ENCODE measurements at regions not wholly inside any gene's neighbourhood (a gene's known extent, or its start where the extent isn't known, plus 50 kb on each side); places are given as distances from the start of the nearest gene placed in this dataset.

DNA sequence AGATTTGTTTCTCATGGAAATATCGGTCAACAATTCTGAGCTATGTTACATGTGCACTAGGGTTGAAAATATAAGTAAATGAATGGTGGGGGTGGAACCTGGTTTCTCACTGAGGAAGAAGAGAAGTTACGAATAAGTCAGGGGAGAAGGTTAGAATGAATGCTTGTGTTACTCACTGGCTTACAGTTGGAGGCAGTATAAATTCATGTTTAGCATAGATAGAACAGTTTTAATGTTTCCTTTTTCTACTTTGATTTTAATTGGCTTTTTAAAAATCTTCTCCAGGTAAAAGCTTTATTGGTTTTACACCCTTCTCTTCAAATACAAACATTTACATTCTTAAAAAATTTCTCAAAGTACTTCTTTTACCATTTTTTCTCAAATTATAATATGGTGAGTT, 1113.7 kb downstream of the CDH11 start:
- DNase-seq = no peak

DNA sequence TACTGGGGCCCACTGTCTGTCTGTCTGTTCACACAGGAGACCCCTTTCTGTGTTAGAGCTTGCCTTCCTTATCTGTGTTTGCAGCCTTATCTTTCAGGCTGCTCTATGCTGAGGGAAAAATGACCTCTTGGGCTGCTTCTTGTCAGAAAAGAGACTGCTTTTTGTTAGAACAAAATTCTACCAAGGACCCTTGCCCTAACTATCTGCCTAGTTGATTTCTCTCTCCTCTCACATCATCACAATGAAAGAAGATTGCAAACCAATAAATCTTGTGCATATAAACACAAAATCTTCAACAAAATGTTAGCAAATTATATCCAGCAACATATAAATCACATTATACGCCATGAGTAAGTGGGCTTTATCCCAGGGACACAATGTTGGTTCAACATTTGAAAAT, 1117.7 kb downstream of the CDH11 start:
- no peak for DNase-seq

DNA sequence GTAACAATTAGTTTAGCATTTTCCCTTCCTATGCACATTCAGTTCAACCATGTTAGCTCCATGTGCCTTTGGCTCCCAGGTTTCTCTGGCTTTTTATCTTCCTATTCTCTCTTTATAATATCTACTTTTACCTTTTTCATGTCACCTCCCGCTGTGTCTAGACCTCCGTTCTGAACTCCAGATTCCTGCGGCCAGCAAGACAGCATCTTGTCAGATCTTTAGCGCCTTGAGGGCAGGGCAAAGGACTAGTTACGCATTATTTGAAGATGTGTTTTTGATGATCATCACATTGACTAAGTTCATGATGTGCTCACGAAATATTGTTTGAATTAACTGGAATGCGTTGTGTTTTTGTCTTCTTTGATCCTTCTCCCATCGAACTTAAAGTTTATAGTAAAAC, 1126.8 kb downstream of the CDH11 start:
- DNase-seq = no peak

DNA sequence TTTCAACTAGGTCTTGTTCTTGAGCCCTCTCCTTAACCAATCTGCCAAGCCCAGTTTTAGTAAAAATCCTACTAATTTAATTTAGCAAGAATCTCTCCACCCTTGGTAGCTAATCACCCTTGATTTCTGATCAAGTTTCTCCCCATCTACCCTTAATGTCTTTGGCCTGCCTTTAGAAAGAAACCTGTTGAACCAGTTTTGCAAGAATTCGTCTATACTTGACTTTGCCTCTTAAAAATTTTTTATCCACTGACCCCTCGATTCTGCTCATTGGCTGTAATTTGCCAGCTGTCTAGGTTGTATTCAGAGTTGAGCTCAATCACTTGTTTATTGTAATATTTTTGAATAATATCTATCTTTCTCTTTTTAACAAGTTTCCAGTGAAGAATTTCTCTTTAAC, 1138.5 kb downstream of the CDH11 start:
- peak; percentile 66 for DNase-seq

DNA sequence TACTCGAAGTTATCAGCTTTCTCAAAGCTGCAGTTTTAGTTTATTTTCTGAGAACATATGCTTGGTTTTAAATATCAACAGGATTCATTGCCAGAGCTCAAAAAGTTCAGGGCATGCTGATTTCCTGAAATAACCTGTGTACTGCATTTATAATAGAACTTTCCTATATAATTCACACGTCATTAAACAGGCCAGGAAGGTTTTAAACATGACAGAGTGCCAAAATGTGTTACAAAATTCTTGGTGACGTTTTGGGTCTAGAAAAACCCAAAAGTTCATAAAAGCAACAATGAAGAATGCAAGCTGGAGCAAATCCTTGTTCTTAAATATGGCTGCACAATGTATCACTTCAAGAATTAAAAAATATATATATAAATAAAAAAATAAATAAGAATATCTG, 1139.1 kb downstream of the CDH11 start:
- no peak for DNase-seq

DNA sequence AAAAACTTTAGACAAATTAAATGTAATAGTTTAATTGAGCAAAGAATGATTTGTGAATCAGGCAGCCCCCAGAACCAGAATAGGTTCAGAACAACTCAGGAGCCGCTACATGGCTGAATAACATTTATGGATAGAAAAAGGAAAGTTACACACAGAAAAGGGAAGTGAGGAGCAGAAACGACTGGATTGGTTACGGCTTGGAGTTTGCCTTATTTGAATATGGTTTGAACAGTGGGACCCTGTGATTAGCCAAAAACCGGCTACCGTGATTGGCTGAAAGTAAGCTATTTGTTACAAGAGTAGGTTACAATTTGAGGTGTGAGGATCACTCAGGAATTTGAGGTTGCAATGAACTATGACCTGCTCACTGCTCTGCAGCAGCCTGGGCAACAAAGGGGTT, 1139.8 kb downstream of the CDH11 start:
- DNase-seq = no peak

DNA sequence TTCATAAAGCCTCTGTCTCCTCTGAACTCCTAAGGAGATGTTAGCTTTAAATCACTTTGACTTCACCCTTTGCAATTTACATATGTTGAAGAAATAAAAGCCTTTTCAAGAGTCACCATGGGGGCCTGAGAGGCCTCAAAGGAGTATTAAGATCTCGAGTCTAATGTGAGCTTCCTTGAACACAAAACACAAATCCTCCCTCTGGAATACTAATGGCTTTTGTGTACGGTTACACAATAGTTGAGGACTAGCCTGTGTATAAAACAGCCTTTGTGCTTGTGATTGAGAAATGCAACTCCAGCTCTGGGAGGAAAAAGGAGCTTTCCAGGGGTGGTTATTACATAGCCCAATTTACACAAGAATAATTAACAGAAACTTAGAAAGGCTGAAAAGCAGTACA, 1140.2 kb downstream of the CDH11 start:
- DNase-seq = no peak

DNA sequence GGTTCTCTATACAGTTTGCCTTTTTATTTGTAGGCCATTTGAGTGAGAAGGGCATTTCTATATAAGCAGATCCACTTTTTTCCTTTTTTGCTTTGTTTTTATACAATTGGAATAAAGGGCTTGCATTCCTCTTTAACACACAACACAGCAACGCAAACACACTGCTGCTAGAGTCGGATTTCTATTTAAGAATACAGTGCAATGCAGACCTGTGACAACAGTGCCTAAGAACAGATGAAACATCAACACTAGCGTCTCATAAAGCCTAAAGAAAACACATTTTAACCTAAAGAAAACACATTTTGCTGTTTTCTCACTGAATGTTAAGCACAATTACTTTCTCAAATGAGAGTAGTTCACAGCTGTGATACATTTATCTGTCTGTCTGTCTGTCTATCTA, 1141.1 kb downstream of the CDH11 start:
- DNase-seq = no peak

DNA sequence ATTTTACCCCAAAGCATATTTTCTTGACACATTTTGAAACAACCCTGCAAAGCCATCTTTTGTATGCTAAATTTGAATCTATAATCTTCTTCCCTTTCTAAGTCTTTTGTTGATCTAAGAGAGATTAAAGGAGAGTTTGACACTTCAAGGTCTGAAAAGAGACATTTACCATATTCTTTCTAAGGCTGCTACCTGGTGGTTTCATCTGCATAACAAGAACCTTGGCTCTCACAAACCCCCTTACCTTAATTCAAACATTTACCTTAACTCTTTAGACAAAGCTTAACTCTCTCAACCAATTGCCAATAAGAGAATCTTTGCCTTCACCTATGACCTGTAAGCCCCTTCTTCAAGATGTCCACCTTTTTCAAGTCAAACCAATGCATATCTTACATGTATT, 1143.6 kb downstream of the CDH11 start:
- no peak for DNase-seq

DNA sequence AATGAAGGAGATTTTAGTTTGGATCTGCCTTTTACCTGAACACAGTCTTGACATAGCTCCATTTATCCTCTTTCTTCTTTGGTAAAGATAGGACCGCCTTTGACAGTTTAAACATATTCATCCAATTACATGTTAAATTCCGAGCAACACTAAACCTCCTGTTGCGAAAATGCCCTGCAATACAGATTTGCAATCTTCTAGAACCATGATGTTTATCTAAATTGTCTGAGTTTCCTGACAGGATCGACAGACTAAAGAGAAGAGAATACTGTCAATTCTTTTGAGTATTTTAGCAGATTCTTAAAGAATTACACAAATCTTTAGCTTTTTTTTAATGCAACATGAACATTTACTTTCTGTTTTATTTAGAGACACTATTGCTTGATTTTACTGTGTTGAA, 1145.5 kb downstream of the CDH11 start:
- DNase-seq = no peak

DNA sequence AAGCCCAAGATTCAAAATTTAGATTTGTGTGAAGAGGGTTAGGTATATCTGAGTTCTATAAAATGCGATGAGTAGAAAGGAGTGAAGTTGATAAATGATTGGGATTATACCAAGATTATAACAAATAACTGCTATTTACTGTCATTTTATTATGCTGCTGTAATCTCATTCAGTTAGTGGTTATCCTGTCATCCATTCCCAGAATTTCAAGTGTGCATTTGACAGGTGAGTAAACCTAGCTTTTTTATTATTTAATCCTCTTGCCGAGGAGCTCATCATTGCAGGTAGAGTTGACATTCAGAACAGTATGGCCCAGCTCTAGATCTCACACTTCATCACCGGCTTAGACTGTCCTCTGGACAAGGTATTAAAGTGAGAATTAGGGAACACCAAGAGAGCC, 1146.2 kb downstream of the CDH11 start:
- no peak for DNase-seq

DNA sequence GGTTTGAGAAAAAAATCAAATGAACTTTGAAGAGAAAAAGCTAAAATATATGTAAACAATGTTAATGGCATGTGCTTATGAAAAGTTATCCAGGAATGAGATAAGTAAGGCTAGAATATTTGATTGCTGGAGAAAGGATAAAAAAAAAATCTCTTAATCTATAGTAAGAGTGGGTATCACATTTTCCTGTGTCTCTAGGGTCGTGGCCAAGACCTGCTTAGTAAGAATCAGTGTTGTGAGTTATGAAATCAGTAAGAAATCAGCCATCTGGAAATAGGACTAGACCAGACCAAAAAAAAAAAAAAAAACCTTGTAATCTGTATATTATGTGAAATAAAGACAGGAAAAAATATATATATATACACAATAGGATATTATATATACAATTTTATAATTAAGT, 1153.9 kb downstream of the CDH11 start:
- DNase-seq = no peak

DNA sequence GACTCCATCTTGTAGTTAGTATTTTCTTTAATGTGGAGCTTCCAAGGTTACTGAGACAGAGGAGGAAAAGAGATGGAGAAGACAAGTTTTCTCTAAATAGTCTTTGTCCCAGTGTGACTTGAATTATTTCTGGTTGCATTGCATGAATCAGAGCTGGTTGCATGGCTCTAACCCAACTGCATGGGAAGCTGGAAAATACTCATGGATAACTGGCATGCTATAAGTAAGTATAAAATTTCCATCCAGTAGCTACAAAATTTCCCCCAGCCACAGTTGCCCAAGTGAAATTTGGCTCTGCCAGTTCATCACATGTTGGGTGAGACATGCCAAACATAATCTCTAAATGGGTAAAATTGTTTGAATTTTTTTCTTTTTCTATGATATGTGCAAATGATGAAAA, 1161.5 kb downstream of the CDH11 start:
- no peak for DNase-seq

DNA sequence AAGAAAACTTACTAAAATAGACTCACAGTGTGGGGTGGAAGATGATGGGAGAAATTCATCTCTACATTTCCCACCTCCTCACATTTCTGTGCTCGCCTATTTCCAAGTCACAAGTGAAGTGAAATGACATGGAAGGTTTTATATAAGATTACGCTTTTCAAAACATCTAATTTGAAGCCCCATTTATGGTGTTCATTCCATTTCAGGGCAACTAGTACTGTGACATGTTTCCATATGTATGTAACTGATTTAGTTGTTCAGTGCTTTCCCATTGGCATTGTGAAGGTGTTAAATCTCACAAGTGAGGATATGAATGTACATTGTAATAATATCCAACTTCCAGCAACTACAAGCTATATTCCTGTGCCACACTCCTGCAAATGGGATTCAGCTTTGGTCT, 1174.8 kb downstream of the CDH11 start:
- no peak for DNase-seq

DNA sequence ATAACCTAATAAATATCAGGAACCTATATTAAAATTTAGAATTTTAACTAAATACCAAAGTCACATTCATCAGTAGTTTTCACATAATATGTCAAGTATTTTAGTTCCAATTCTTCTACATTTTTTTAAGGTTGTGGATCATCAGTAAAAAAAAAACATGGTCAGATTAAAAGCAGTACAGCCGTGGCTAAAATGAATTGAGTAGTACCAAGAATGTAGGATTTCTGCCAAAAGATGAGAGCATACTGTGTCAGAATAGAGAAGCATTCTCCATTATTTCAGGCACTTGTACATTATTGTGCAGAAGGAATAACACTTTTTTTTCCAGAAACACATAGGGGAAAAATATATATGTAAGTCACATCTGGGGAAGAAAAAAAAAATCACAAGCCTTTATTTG, 1176.1 kb downstream of the CDH11 start:
- DNase-seq = no peak

DNA sequence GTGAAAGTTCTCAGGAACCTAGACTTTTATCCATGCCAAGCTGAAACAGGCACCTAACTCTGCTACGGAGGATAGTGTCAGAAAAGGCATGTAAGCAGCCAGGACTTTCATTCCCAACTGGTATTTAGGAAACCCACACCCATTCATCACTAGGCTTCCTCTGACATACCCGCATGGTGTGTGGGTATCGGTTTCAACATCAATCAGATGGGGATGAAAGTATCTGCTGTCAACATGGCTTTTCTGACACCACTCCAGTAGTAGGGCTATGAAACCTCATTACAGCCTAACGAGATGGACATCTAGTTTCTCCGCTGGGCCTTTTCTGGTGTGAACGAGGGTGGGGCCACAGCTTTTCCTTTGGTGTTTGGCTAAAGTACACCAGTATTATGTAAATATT, 1178.3 kb downstream of the CDH11 start:
- no peak for DNase-seq

DNA sequence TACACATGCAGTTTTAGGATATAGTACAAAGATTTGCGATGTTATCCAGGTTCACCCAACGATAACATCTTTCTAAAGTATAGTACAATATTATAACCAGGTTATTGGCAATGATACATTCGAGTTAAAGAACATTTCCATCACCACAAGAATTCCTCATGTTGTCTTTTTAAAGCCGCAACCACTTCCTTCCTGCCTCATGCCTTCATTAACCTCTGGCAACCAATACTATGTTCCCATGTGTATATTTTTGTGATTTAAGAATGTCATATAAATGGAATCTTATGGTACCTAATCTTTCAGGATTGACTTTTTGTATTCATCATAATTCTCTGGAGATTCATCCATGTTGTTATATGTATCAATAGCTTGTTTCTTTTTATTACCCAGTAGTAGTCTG, 1183.2 kb downstream of the CDH11 start:
- DNase-seq = no peak

DNA sequence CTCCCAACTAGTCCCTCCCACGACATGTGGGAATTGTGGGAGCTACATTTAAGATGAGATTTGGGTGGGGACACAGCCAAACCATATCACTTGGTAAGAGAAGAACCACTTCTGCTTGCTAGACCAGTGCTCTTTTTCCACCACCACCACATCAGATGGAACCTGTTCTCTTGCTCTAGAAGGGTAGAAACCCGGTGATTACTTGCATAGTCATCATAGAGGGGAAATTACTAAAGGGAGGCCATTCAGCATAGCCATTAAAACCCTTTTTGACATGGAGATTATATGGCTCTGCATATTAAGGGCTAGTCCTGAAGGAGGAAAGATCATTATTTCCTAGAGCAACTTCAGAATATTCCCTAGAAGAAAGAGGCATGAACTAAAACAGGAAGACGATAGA, 1188.0 kb downstream of the CDH11 start:
- DNase-seq = no peak

DNA sequence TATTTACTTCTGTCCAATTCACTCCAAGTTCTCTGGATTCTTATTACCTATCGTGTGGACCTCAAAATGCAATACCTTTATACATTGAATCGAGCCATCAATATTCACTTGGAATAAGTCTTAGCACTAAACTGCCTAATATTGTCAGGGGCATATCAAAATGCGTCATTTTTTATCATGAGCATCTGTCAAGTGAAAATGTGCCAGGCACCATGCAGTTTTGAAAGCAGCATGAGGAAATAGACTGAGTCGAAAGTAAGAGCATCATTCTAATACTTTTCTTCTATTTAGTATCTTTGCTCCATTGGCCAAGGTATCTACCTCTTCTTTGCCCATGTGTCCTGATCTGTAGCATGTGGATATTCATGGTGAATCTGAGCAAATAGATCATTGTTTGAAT, 1193.4 kb downstream of the CDH11 start:
- DNase-seq = no peak

DNA sequence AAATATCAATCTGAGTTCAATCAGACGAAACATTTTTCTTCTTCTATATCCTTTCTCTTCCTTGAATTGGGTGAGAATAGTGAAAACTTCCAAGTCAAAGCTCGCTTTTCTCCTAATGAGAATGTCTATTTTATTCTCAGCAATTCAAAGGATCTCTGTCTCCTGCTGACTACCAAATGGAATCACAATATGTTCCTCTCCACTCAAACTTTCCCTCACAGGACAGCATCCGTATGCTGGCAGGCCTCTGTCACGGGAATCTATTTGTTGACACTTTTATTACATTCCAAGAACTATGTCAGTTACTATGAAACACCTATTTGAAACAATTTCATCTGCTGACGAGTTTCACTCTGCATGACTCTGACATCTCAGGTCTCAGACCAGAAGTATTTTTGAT, 1196.6 kb downstream of the CDH11 start:
- no peak for DNase-seq

DNA sequence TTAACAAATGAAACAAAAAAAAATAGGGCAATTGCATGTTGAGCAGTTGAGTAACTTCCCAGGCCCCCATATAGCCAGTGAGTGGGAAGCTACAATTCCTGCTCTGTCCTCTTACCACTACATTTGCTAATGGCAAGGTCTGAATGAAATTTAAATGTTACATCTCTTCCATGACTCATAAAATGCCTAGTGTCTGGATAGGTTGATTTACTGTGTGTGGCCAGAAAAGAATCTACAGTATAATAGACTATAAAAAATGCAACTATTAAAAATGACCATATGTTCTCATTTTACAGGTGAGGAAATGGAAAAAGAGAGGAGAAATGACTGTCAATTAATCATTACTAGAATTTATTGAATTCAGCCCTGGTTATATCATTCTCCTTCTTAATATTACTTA, 1199.3 kb downstream of the CDH11 start:
- DNase-seq = no peak

DNA sequence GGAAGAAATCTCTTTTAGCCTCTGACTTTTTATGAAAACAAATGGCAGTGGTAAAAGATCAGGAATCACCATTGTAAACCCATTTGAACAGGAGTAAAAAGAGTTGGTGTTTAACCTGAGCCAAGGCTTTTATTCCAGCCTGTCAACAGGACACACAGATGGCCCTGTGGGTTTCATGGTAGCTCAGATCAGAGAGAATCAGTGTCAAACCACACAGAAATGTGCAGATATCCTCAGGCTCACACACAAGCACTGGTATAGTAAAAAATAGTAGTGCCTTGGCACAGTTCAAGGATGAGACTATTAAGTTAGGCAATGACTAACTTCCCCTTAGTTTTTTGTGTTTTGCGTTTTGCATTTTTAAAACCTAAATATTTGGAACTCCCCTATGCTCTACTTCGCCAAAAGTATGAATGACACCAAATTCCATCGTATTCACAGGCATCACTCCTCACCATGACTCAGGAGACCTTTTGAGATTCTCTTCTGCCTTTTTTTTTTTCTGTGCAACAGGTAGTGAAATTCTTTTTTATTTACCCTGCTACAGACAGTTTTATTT, 1200.0 kb downstream of the CDH11 start:
- no peak for DNase-seq

DNA sequence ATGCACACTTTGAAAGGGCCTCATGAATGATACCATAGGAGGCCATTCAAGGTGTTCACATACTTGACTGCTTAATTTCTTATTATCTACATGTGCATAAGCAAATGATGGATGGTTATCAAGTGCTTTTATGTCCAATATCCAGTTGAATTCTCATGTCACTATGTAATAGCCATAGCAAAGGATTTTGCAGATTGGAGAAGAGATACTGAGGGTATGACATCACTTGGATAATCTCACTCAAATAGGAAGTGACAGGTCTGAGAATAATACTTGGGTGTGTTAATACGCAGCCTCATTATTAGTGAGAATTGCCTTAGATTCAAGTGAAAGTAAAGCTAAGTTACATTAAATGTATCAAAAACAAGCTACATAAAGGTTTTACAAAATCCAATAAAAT, 1208.6 kb downstream of the CDH11 start:
- DNase-seq = no peak

DNA sequence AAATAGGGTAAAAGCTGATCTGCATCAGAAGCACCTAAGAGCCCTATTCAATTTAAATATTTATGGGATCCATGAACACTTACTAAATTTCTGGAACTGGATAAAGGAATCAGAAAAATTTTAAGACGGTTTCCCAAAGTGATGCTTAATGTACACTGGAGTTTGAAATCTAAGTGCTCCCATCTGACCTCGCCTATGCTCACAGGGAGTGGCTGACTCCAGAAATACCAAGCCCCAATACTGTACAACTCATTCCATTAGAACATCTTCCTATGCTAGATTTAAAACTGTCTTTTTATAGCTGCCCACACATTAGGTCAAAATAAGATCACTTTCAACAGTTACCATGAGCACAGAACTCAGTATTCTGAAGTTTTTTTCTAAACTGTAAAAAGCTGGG, 1214.6 kb downstream of the CDH11 start:
- DNase-seq = no peak

DNA sequence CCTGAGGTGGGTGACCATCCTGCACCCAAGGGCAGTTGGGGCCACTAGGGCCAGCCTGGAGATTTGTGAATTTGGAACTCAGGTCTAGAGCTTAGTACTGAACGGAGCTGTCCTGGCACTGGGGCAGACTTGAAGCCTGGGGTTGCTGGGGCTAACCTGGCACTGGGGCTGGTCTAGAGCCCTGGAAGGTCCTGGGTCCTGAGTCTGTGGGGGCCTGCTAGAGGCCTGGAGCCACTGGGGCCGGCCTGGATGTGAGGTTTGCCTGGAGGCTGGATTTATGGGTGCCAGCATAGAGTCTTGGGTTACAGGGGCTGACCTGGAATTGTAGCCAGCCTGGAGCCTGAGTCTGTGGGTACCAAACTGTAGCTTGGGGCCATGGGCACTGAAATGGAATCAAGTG, 1216.9 kb downstream of the CDH11 start:
- DNase-seq = no peak

DNA sequence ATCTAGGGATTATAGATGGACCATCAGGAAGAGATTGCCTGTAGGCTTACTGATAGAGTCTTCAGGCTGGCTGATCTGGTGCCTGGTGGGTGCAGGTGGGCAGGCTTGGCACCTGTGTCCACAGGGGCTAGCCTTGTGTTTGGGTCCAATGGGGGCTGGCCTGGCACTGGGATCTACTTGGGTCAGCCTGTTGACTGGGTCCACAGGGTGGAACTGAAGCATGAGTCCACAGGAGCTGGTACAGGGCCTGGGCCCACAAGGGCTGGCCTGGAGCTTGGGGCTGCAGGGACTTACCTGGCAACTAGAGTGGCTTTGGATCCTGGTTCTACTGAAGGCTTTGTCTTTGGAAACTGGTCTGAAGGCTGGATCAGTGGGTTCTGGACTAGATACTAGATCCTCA, 1217.7 kb downstream of the CDH11 start:
- no peak for DNase-seq
